Liver (tissue), 8 donors: ENCODE measurements at regions not wholly inside any gene's neighbourhood (a gene's known extent, or its start where the extent isn't known, plus 50 kb on each side); places are given as distances from the start of the nearest gene placed in this dataset.

Experiments used
- DNase-seq: peaks from one replicate; pipeline ENCODE4 v3.0.0-alpha.2; 2017; ENCODE audit warnings: low spot score
- H3K27ac ChIP-seq, 2 donors: one replicate each; pipeline ENCODE4 v1.7.0; 2013; ENCODE audit warnings: inconsistent platforms in 2 of 2, low read length in 2 of 2, control low read depth in 1 of 2, low read depth in 1 of 2, mild to moderate bottlenecking in 1 of 2
- H3K27me3 ChIP-seq, 4 donors: one replicate each; pipeline versions ENCODE4 v1.6.1 to v1.7.0; 2013; ENCODE audit warnings: low read length in 3 of 4, inconsistent platforms in 1 of 4, mild to moderate bottlenecking in 1 of 4, moderate library complexity in 1 of 4; ENCODE audit not compliant: control insufficient read depth in 4 of 4, insufficient read depth in 4 of 4
- H3K36me3 ChIP-seq, 4 donors: one replicate each; pipeline versions ENCODE4 v1.6.1 to v1.7.0; 2013; ENCODE audit warnings: low read length in 3 of 4, mild to moderate bottlenecking in 3 of 4, low read depth in 1 of 4, moderate library complexity in 1 of 4; ENCODE audit not compliant: control insufficient read depth in 4 of 4, insufficient read depth in 3 of 4
- H3K4me1 ChIP-seq, 4 donors: one replicate each; pipeline versions ENCODE4 v1.6.1 to v1.7.0; 2013; ENCODE audit warnings: low read length in 3 of 4, mild to moderate bottlenecking in 3 of 4, moderate library complexity in 1 of 4; ENCODE audit not compliant: control insufficient read depth in 4 of 4, insufficient read depth in 4 of 4
- H3K4me3 ChIP-seq, 3 donors: one replicate each; pipeline versions ENCODE4 v1.6.1 to v1.7.0; 2013; ENCODE audit warnings: low read length in 3 of 3, control low read depth in 1 of 3, low read depth in 1 of 3, mild to moderate bottlenecking in 1 of 3
- H3K9ac ChIP-seq, 2 donors: one replicate each; pipeline ENCODE4 v1.7.0; 2013; ENCODE audit warnings: low read length in 2 of 2, mild to moderate bottlenecking in 2 of 2, moderate library complexity in 2 of 2, control low read depth in 1 of 2, low read depth in 1 of 2
- H3K9me3 ChIP-seq, 4 donors: one replicate each; pipeline versions ENCODE4 v1.6.1 to v1.7.0; 2013; ENCODE audit warnings: low read length in 3 of 4; ENCODE audit not compliant: control insufficient read depth in 4 of 4
- ATF3 ChIP-seq: IDR thresholded peaks from 2 replicates; pipeline ENCODE4 v1.6.1; 2016; ENCODE audit warnings: antibody characterized with exemption
- CTCF ChIP-seq: fragments of 150-350 bp; IDR thresholded peaks from 2 replicates; pipeline ENCODE4 v1.5.1; 2017; ENCODE audit warnings: improper control_type of control experiment, low read depth, low read length; ENCODE audit not compliant: missing input control
- EGR1 ChIP-seq, 2 donors: IDR thresholded peaks; 2 replicates each; pipeline ENCODE4 v1.6.1; 2016 to 2018; ENCODE audit warnings: antibody characterized with exemption in 2 of 2, low read depth in 2 of 2
- FOXA1 ChIP-seq: IDR thresholded peaks from 2 replicates; pipeline ENCODE4 v1.6.1; 2016; ENCODE audit warnings: antibody characterized with exemption
- FOXA2 ChIP-seq: IDR thresholded peaks from 2 replicates; pipeline ENCODE4 v1.6.1; 2016; ENCODE audit warnings: antibody characterized with exemption
- HNF4A ChIP-seq, 2 donors: conservative IDR thresholded peaks; 2 replicates each; pipeline ENCODE4 v1.6.1; 2016; ENCODE audit warnings: antibody characterized with exemption in 2 of 2, mild to moderate bottlenecking in 2 of 2
- HNF4G ChIP-seq: IDR thresholded peaks from 2 replicates; pipeline ENCODE4 v1.6.1; 2016; ENCODE audit warnings: antibody characterized with exemption
- JUND ChIP-seq, 2 donors: IDR thresholded peaks; 2 replicates each; pipeline ENCODE4 v1.6.1; 2016; ENCODE audit warnings: antibody characterized with exemption in 2 of 2
- MAX ChIP-seq: IDR thresholded peaks from 2 replicates; pipeline ENCODE4 v1.6.1; 2016; ENCODE audit warnings: antibody characterized with exemption
- NR2F2 ChIP-seq: IDR thresholded peaks from 2 replicates; pipeline ENCODE4 v1.6.1; 2016; ENCODE audit warnings: antibody characterized with exemption
- REST ChIP-seq: IDR thresholded peaks from 2 replicates; pipeline ENCODE4 v1.6.1; 2016; ENCODE audit warnings: antibody characterized with exemption, mild to moderate bottlenecking
- RXRA ChIP-seq, 2 donors: IDR thresholded peaks; 2 replicates each; pipeline ENCODE4 v1.6.1; 2017 to 2018; ENCODE audit warnings: antibody characterized with exemption in 2 of 2, mild to moderate bottlenecking in 1 of 2
- SP1 ChIP-seq: IDR thresholded peaks from 2 replicates; pipeline ENCODE4 v1.6.1; 2018; ENCODE audit warnings: antibody characterized with exemption, mild to moderate bottlenecking
- TAF1 ChIP-seq: conservative IDR thresholded peaks from 2 replicates; pipeline ENCODE4 v1.6.1; 2016; ENCODE audit warnings: antibody characterized with exemption, mild to moderate bottlenecking
- ZBTB33 ChIP-seq: IDR thresholded peaks from 2 replicates; pipeline ENCODE4 v1.6.1; 2016; ENCODE audit warnings: antibody characterized with exemption
- WGBS: extraction: QIAGEN DNeasy Blood & Tissue Kit; methylation state at CpG from one replicate; pipeline ENCODE4 v1.1.7; 2013; 5-methylcytosine and 5-hydroxymethylcytosine counted together
- donor health status: healthy.
- donor health status: healthy.
- donor health status: healthy.
- donor health status: healthy.
- donor health status: healthy.

GRCh38 chr18:76075777-76076176 lies 419.3 kb downstream of the ZNF516 start:
- no peak overlapping the region for H3K27ac ChIP-seq
- peaks cover 0 to 3% (median 1%) of the 10 kb centered on the region in 4 donors for H3K27me3 ChIP-seq
- no peak for TF ChIP-seq FOXA1
- TF ChIP-seq RXRA (IDR thresholded peaks at IDR 0.05): no peak
- no peak for TF ChIP-seq SP1
- H3K36me3 ChIP-seq: no peaks in the 10 kb centered on the region
- no peaks in the 10 kb centered on the region for H3K9me3 ChIP-seq
- H3K4me3 ChIP-seq: no peak overlapping the region
- no peak overlapping the region for H3K9ac ChIP-seq
- H3K4me1 ChIP-seq: no peaks in the 10 kb centered on the region
- no peak for DNase-seq
- WGBS: 80% methylated on average over 4 of the region's 4 CpGs

GRCh38 chr18:76064998-76065397 lies 430.0 kb downstream of the ZNF516 start:
- no peaks in the 10 kb centered on the region for H3K36me3 ChIP-seq
- H3K9me3 ChIP-seq: no peaks in the 10 kb centered on the region
- H3K4me3 ChIP-seq: no peak overlapping the region
- H3K27me3 ChIP-seq: peaks cover 0 to 4% (median 2%) of the 10 kb centered on the region in 4 donors
- no peak overlapping the region for H3K9ac ChIP-seq
- H3K27ac ChIP-seq: no peak overlapping the region
- DNase-seq: no peak
- 19% methylated on average over 6 of the region's 6 CpGs for WGBS
- no peaks in the 10 kb centered on the region for H3K4me1 ChIP-seq
- TF ChIP-seq CTCF (no peak), HNF4A (conservative IDR thresholded peaks at IDR 0.05) (no peak), REST (no peak), NR2F2 (no peak)

- Histone ChIP-seq H3K9ac (no peak overlapping the region), H3K9me3 (no peaks in the 10 kb centered on the region), H3K27me3 (no peaks in the 10 kb centered on the region), H3K27ac (no peak overlapping the region), H3K36me3 (no peaks in the 10 kb centered on the region), H3K4me1 (no peaks in the 10 kb centered on the region), H3K4me3 (no peak overlapping the region)
- no peak for DNase-seq
- 63% methylated on average over 10 of the region's 10 CpGs for WGBS
- no peak for TF ChIP-seq JUND (IDR thresholded peaks at IDR 0.05)
- TF ChIP-seq TAF1: no peak
- TF ChIP-seq ATF3: no peak
- no peak for TF ChIP-seq HNF4A (conservative IDR thresholded peaks at IDR 0.05)
- no peak for TF ChIP-seq REST
- TF ChIP-seq FOXA2: no peak
- TF ChIP-seq MAX: no peak
- TF ChIP-seq SP1: no peak
- TF ChIP-seq EGR1 (IDR thresholded peaks at IDR 0.05; ENCODE audit: low read depth in 2 of 2): no peak
- TF ChIP-seq HNF4G: no peak
- TF ChIP-seq NR2F2: no peak
- TF ChIP-seq ZBTB33: no peak
Observed at GRCh38 chr18:76058146-76058545, 436.9 kb downstream of the ZNF516 start.
